GM12892 (cell line): ENCODE measurements at regions not wholly inside any gene's neighbourhood (a gene's known extent, or its start where the extent isn't known, plus 50 kb on each side); places are given as distances from the start of the nearest gene placed in this dataset.
"Not testable (repeated sequence)": the region's sequence is repeated elsewhere in the genome, so short reads cannot be mapped to it uniquely, and the experiment has no call there.

ENCODE experiments used
- POLR2A ChIP-seq: IDR thresholded peaks from 2 replicates; pipeline ENCODE4 v1.6.1; 2011; ENCODE audit warnings: low read depth, low read length, control low read depth
- POLR2AphosphoS5 ChIP-seq: IDR thresholded peaks from 2 replicates; pipeline ENCODE4 v1.6.1; 2011; ENCODE audit warnings: low read depth, low read length, control low read depth

- not testable (repeated sequence) for TF ChIP-seq POLR2A, POLR2AphosphoS5
These were observed 202.0 kb upstream of the C1QTNF3 start for GRCh38 chr5:34245032-34245394.
